ENCODE measurements at regions not wholly inside any gene's neighbourhood (a gene's known extent, or its start where the extent isn't known, plus 50 kb on each side); places are given as distances from the start of the nearest gene placed in this dataset.

GRCh38 chr12:38417101-38417500, 100.5 kb downstream of the ALG10B start:
- TF ChIP-seq POLR2A (IDR thresholded peaks at IDR 0.05; ENCODE audit: low read length), result no peak
- TF ChIP-seq GATA1 (IDR thresholded peaks at IDR 0.05; ENCODE audit: low read depth, low read length), result no peak

All from erythroblast (primary cell).